PFSK-1 (cell line): ENCODE measurements at regions not wholly inside any gene's neighbourhood (a gene's known extent, or its start where the extent isn't known, plus 50 kb on each side); places are given as distances from the start of the nearest gene placed in this dataset.

ENCODE experiments used
- FOXP2 ChIP-seq: optimal IDR thresholded peaks from 2 replicates; pipeline ENCODE3; 2011; ENCODE audit warnings: borderline replicate concordance, control low read depth, inconsistent platforms; ENCODE audit not compliant: insufficient read depth; ENCODE audit errors: extremely low read length, extremely low read depth
- POLR2AphosphoS5 ChIP-seq: IDR thresholded peaks from 2 replicates; pipeline ENCODE4 v1.6.1; 2012; ENCODE audit warnings: low read depth, mild to moderate bottlenecking, control low read depth, low read length, moderate library complexity
- REST ChIP-seq, 2 experiments: IDR thresholded peaks; 2 replicates each; pipeline versions ENCODE4 v1.6.1 to v1.8.0; 2011 to 2012; ENCODE audit warnings: low read depth in 2 of 2, low read length in 2 of 2, control low read depth in 1 of 2, inconsistent platforms in 1 of 2, mild to moderate bottlenecking in 1 of 2, moderate library complexity in 1 of 2; ENCODE audit not compliant: insufficient read depth in 1 of 2
- SIN3A ChIP-seq: IDR thresholded peaks from 2 replicates; pipeline ENCODE4 v1.6.1; 2012; ENCODE audit warnings: mild to moderate bottlenecking, low read length, moderate library complexity, borderline replicate concordance; ENCODE audit not compliant: insufficient read depth
- TAF1 ChIP-seq: IDR thresholded peaks from 2 replicates; pipeline ENCODE4 v1.6.1; 2012; ENCODE audit warnings: low read length, control low read depth, borderline replicate concordance; ENCODE audit not compliant: insufficient read depth

GRCh38 chr2:105691947-105692390 lies 52.7 kb upstream of the NCK2 start:
- TF ChIP-seq POLR2AphosphoS5: no peak
- no peak for TF ChIP-seq SIN3A
- no peak for TF ChIP-seq FOXP2
- no peak for TF ChIP-seq REST (IDR thresholded peaks at IDR 0.05; ENCODE audit: insufficient read depth in 1 of 2, low read depth in 2 of 2, low read length in 2 of 2)
- TF ChIP-seq TAF1: no peak

GRCh38 chr2:105690566-105690965 lies 54.1 kb upstream of the NCK2 start:
- TF ChIP-seq TAF1: no peak
- TF ChIP-seq SIN3A: no peak
- TF ChIP-seq REST (IDR thresholded peaks at IDR 0.05; ENCODE audit: insufficient read depth in 1 of 2, low read depth in 2 of 2, low read length in 2 of 2): no peak
- TF ChIP-seq POLR2AphosphoS5: no peak
- no peak for TF ChIP-seq FOXP2

GRCh38 chr2:105689484-105689883 lies 55.2 kb upstream of the NCK2 start:
- no peak for TF ChIP-seq TAF1
- TF ChIP-seq REST (IDR thresholded peaks at IDR 0.05; ENCODE audit: insufficient read depth in 1 of 2, low read depth in 2 of 2, low read length in 2 of 2): no peak
- TF ChIP-seq FOXP2: no peak
- no peak for TF ChIP-seq POLR2AphosphoS5
- no peak for TF ChIP-seq SIN3A

GRCh38 chr2:105688946-105689345 lies 55.8 kb upstream of the NCK2 start:
- TF ChIP-seq TAF1 (no peak), FOXP2 (no peak), SIN3A (no peak), REST (IDR thresholded peaks at IDR 0.05; ENCODE audit: insufficient read depth in 1 of 2, low read depth in 2 of 2, low read length in 2 of 2) (no peak), POLR2AphosphoS5 (no peak)

GRCh38 chr2:105686588-105686987 lies 58.1 kb upstream of the NCK2 start:
- no peak for TF ChIP-seq TAF1
- no peak for TF ChIP-seq FOXP2
- TF ChIP-seq SIN3A: no peak
- no peak for TF ChIP-seq POLR2AphosphoS5
- TF ChIP-seq REST (IDR thresholded peaks at IDR 0.05; ENCODE audit: insufficient read depth in 1 of 2, low read depth in 2 of 2, low read length in 2 of 2): no peak
